NCI-H2196 treated with DMSO at 0.1 percent for 48 hours (cell line): ENCODE measurements at regions not wholly inside any gene's neighbourhood (a gene's known extent, or its start where the extent isn't known, plus 50 kb on each side); places are given as distances from the start of the nearest gene placed in this dataset.
"Not testable (repeated sequence)": the region's sequence is repeated elsewhere in the genome, so short reads cannot be mapped to it uniquely, and the experiment has no call there.

Source experiments
- DNase-seq: peaks from one replicate; lab custom pipeline; 2025; ENCODE audit not compliant: unreplicated experiment; lab: John Stamatoyannopoulos, UW

DNA sequence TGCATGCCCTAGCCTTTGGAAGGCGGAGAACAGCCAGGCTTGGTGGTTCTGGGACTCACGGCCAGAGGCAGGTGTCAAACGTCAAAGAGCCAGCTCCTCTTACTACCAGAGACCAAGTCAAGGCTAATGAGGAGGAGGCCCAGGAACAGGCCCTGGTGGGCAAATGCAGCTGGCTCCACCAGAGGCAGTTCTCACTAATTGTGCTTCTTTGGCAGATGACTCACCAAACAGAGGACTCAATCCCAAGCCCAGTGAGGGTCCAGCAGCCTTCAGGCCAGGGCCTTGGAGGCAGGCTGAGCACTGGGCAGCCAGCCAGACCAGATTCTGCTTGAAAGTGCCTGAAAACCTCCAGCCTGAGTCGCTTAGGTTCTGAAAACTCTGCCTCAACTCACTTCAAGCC lies 336.5 kb upstream of the CDH5 start:
- no peak for DNase-seq

DNA sequence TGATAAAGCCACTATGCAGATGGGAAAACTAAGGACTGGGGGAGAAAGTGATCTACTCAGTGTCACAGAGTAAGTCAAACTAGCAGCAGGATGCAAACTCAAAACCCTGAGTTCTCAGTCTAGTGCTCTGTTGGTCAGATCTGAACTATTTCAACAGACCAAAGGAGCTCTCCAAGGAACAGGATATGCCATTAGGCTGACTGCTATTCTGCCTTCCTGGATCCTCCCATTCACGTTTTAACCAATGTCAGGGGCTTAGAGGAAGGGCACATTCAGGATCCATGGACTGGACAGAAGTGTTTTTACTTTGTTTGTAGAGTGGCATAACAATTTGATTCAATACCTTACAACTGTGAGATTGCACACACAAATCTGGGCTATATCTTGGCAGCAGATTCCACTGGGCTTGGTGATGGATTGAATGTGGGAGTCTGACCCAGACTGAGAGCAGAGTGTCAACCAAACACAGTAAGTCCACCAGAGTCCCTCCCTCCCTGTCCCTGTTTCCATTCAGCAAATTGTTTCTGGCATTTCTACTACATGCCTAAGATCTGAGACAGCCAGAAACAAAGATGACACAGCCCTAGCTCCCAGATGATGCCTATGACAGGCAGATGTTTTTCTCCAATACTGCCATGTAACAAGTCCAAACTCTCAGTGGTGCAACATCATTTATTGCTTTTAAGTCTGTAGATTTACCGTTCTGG lies 337.8 kb upstream of the CDH5 start:
- no peak for DNase-seq

DNA sequence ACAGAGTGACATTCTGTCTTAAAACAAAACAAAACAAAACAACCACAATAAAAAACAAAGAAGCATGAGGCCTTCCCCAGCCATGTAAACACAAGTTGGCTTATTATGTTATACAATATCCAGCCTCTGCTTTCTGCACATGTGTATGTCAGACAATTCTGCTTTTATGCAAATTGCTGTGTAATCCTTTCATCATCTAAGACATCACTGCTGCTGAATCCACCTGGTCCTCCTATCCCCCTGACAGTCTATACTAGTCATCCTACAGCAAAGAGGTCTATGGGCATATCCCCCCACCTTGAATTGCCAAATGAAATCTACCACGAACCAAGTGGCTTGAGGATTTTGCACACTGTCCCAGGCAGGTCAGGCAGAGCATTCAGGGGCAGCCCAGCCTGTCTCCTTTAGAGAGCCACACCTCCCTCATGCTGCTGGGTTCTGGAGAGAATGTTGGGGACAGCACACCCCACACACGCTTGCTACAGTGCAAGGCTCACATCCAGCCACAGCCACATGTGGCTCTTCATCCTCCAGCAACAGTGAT lies 339.6 kb upstream of the CDH5 start:
- DNase-seq: no peak

- peak; percentile 6 for DNase-seq
These were observed 340.3 kb upstream of the CDH5 start for GRCh38 chr16:66026211-66026610.

DNA sequence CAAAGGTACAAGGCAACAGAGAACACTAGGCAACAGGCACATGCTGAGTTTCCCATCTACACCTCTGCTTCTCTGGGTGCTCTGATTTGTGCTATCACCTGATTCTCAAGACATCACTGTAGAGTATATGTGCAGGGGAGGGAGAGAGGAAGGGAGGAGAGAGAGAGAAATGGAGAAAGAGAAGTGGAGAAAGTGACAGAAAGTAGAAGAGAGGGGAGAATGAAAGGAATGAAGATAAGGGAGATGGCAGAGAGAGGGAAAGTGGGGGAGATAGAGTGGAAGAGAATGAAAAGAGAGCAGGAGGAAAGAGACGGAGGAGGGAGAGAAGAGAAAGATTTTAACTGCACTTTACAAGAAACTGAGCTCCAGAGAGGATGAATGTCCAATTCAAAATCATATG lies 340.7 kb upstream of the CDH5 start:
- DNase-seq: no peak

- not testable (repeated sequence) for DNase-seq
These were observed 341.9 kb upstream of the CDH5 start for GRCh38 chr16:66024567-66024966.

- DNase-seq: no peak
These were observed 343.0 kb upstream of the CDH5 start for GRCh38 chr16:66023481-66023880.

DNA sequence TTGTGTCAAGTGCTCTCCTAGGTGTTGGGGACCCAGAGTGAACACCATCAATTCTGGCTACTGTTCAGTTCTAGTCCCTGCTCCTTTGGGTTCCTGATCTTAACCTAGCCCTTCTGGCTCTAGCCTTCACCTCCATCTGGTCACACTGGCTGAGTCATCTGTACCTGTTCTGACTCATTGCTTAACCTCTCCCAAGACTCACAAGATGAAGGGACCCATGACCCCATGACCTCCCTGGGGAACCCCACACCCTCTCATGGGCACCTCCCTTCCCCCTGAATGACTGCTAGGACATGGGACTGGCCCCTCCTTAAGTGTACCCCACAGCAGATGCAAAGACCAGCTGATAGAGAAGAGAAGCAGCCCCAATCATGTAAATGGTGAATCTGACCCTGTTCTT lies 345.8 kb upstream of the CDH5 start:
- no peak for DNase-seq

GRCh38 chr16:66020046-66020445 lies 346.4 kb upstream of the CDH5 start:
- no peak for DNase-seq

DNA sequence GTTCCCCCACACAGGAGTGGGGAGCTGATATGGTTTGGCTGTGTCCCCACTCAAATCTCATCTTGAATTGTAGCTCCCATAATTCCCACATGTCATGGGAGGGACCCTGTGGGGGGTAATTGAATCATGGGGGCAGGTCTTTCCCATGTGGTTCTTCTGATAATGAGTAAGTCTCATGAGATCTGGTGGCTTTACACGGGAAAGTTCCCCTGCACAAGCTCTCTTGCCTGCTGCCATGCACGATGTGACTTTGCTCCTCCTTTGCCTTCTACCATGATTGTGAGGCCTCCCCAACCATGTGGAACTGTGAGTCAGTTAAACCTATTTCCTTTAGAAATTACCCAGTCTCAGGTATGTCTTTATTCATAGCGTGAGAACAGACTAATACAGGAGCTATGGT lies 347.0 kb upstream of the CDH5 start:
- not testable (repeated sequence) for DNase-seq

DNA sequence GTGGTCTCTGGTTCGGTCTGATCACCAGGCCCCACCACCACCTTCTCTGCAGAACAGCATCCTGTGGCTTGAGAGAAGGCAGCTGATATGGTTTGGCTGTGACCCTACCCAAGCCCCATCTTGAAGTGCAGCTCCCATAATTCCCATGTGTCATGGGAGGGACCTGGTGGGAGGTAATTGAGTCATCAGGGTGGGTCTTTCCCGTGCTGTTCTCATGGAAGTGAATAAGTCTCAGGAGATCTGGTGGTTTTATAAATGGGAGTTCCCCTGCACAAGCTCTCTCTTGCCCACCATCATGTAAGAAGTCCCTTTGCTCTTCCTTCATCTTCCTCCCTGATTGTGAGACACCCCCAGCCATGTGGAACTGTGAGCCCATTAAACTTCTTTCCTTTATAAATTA lies 352.3 kb upstream of the CDH5 start:
- no peak for DNase-seq

DNA sequence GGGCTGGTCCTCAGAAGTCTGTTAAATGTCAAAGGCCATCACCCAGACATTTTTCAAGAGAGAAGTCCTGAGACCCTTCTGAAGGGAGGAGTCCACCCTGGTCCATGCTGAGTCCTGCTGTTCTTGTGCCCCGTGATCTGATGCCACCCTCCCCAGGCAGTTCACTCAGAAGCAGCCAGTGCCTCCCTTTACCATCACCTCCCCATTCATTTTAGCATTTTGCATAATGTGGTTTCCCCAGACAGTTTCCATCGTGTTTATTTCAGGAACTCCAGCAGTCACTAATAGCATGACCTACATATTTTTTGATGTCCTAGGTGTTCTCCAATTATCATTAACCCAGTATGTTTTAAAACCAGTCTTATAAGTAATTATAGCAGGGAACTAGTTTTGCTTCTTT lies 353.0 kb upstream of the CDH5 start:
- no peak for DNase-seq

- no peak for DNase-seq
These were observed 358.4 kb upstream of the CDH5 start for GRCh38 chr16:66008136-66008535.

- DNase-seq: no peak
These were observed 358.8 kb upstream of the CDH5 start for GRCh38 chr16:66007717-66008116.

DNA sequence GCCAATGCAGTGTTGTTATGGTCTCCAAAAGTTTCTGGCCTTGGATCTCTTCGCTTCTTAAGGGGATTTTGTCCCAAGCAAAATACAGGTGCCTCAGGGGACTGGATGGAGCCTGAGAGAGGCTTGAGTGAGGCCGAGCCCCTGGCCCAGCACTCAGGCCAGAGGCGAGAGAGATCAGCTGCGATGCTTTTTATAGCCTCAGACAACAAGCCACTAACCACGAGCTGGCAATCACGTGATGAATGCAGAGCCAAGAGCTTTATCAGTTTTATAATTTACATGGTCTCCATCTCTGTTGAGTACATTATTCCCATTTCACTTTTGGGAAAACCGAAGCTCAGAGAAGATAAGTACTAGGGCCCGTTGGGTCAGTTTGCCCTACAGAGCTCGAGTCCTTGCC lies 360.0 kb upstream of the CDH5 start:
- no peak for DNase-seq

DNA sequence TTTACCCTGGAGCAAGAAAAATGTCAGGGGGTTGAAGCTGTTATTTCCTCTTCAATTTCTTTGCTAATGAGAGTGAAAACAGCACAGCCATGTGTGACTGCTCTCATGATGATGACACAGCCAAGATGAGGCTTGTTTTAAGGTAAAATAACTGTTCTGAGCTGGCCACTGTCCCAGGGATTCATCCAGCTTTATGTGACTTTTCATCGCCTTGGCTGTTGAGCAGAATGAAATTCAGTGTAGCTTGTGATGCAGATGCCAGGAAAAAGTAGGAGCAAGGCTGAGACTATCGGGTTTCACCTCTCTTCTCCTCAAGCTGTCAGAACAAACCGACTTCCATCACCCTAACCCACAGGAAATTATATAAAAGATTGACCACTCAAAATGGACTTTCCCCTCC lies 361.8 kb upstream of the CDH5 start:
- no peak for DNase-seq

DNA sequence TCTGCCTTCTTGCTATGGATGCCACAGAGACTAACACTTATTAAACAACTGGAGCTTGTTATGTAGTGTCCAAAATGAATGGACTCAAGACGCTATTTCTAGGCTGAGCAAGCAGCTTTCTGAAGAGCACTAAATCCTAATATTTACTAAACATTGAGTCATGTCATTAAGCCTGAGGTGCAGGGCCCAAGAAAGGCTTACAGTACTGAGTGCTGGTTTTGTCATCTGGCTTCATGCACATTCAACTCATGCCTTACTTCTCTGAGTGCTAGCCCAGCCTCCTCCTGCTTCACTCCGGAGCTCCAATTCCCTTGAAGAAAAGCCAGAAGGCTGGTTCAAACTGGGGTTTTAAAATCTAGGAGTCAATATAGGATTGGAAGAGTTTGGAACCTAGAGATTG lies 363.3 kb upstream of the CDH5 start:
- DNase-seq: no peak

DNA sequence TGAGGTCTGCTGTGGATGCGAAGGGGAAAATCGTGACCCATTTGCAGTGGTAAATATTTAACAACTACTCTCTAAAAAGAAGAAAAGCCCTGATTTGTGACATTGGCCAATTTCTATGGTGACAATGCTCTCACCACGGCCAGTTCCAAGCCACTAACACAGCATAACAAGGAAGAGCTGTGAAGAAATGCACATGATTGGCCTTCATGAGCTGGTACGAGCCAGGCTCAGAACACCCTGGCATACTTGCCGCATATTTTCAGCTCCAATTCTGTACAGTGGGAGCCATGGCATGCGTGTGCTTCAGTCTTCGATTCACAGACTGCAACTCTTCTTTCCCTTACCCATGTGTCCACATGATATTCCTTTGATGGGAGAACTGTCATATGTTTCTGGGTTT lies 363.9 kb upstream of the CDH5 start:
- no peak for DNase-seq

DNA sequence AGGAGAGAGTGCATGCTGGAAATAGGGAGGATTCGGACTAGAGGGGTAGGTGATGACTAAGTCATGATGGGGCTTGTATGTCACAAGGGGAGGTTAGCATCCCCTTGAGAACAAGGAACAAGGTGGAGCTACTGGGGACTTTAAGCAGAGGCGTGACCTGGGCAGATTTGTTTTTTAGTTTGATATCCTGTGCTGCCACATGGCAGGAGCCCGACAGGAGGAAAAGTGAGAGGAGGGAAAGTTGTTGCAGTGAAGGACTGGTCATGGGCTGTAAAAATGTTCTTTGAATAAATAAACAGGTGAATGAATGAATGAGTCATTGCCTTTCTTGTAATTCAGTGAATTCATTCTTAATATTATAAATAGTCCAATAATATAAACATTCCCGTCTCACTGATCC lies 365.1 kb upstream of the CDH5 start:
- no peak for DNase-seq

GRCh38 chr16:65998443-65998842 lies 368.0 kb upstream of the CDH5 start:
- DNase-seq: no peak

GRCh38 chr16:65994291-65994690 lies 372.2 kb upstream of the CDH5 start:
- DNase-seq: no peak

- no peak for DNase-seq
These were observed 375.3 kb upstream of the CDH5 start for GRCh38 chr16:65991149-65991701.
